HepG2 (cell line): ENCODE measurements at regions not wholly inside any gene's neighbourhood (a gene's known extent, or its start where the extent isn't known, plus 50 kb on each side); places are given as distances from the start of the nearest gene placed in this dataset.

Source experiments
- ATAC-seq: fragments of 200-7000 bp; cut with Tn5 transposase; 3 replicates; pipeline ENCODE4 v1.9.1; 2020; ENCODE audit warnings: mild to moderate bottlenecking, moderate library complexity
- BruUV-seq: library from RNA; stranded (reverse); fragments of 400-500 nt; replicated peaks from 2 replicates; lab custom pipeline; 2021; lab: Mats Ljungman, UMichigan
- CTCF ChIA-PET: fragments of 300-600 bp; formaldehyde crosslinking; extraction: SDS; loops from one replicate; lab custom pipeline; 2021; ENCODE audit warnings: low total read pairs, inconsistent platforms, low intra/inter-chr PET ratio; lab: Yijun Ruan, JAX
- POLR2A ChIA-PET: fragments of 350-600 bp; sonication (Branson Sonifier 250); formaldehyde crosslinking; loops from one replicate; lab custom pipeline; 2020; ENCODE audit warnings: antibody characterized with exemption, inconsistent platforms; lab: Yijun Ruan, JAX
- DNase-seq: peaks from one replicate; pipeline ENCODE4 v3.0.0-alpha.2; 2015; ENCODE audit warnings: low spot score
- FAIRE-seq: peaks from 3 replicates; lab custom pipeline; 2011; peaks lifted over from hg19 to GRCh38; lab: Jason Lieb, UNC
- H2AFZ ChIP-seq: one replicate; pipeline ENCODE4 v1.6.1; 2011; ENCODE audit warnings: low read length, inconsistent platforms
- H3K27ac ChIP-seq: fragments of 300-600 bp; 3 replicates; pipeline ENCODE4 v1.8.0; 2011; ENCODE audit warnings: mixed run types, mild to moderate bottlenecking, mixed read lengths, low read length, inconsistent platforms; ENCODE audit not compliant: insufficient read depth; ENCODE audit errors: extremely low read length
- H3K27me3 ChIP-seq, 2 experiments: fragments of 200-600 bp in 1 of 2; 2 replicates in 1 of 2; 3 replicates in 1 of 2; pipeline versions ENCODE4 v1.6.0 to v1.8.0; 2011; ENCODE audit warnings: low read length in 2 of 2, mild to moderate bottlenecking in 2 of 2, moderate library complexity in 2 of 2, inconsistent platforms in 1 of 2; ENCODE audit not compliant: insufficient read depth in 2 of 2, control insufficient read depth in 1 of 2
- H3K36me3 ChIP-seq, 2 experiments: fragments of 200-600 bp in 1 of 2; replicated peaks in 1 of 2; 2 replicates in 1 of 2; 3 replicates in 1 of 2; pipeline versions ENCODE4 v1.5.1 to v1.8.0; 2011; ENCODE audit warnings: low read length in 2 of 2, inconsistent platforms in 1 of 2; ENCODE audit not compliant: insufficient read depth in 2 of 2, control insufficient read depth in 1 of 2
- H3K4me1 ChIP-seq: 2 replicates; pipeline ENCODE4 v1.5.1; 2012; ENCODE audit warnings: low read length, inconsistent platforms; ENCODE audit not compliant: insufficient read depth
- H3K4me2 ChIP-seq: 2 replicates; pipeline ENCODE4 v1.6.0; 2011; ENCODE audit warnings: low read depth, low read length, inconsistent platforms
- H3K4me3 ChIP-seq, 3 experiments: fragments of 200-600 bp in 1 of 3; sonication (generic), shearing (Covaris generic) in 1 of 3; replicated peaks in 1 of 3; 2 replicates each; pipeline ENCODE4 v1.5.1; 2011 to 2016; ENCODE audit warnings: low read length in 3 of 3, inconsistent platforms in 2 of 3, low read depth in 2 of 3, mild to moderate bottlenecking in 2 of 3, control low read depth in 1 of 3, mixed read lengths in 1 of 3; ENCODE audit not compliant: insufficient read depth in 1 of 3
- H3K79me2 ChIP-seq: one replicate; pipeline ENCODE4 v1.6.1; 2011; ENCODE audit warnings: low read length, inconsistent platforms; ENCODE audit not compliant: insufficient read depth
- H3K9ac ChIP-seq: 2 replicates; pipeline ENCODE4 v1.6.0; 2011; ENCODE audit warnings: mild to moderate bottlenecking, low read depth, low read length, inconsistent platforms; ENCODE audit not compliant: insufficient read depth
- H3K9me3 ChIP-seq: 2 replicates; pipeline ENCODE4 v1.5.1; 2012; ENCODE audit warnings: mild to moderate bottlenecking, low read length
- H4K20me1 ChIP-seq: 2 replicates; pipeline ENCODE4 v1.6.0; 2011; ENCODE audit warnings: inconsistent platforms, mild to moderate bottlenecking, low read length, moderate library complexity; ENCODE audit not compliant: insufficient read depth
- CBFB ChIP-seq: sonication (generic); formaldehyde crosslinking; IDR thresholded peaks from 2 replicates; pipeline ENCODE4 v1.4.0; 2020; ENCODE audit warnings: missing genetic modification reagents
- KDM4B ChIP-seq: sonication (generic); formaldehyde crosslinking; IDR thresholded peaks from 2 replicates; pipeline ENCODE4 v1.4.0; 2020; ENCODE audit warnings: missing genetic modification reagents
- RXRA ChIP-seq: sonication (generic); formaldehyde crosslinking; IDR thresholded peaks from 2 replicates; pipeline ENCODE4 v1.5.1; 2020; ENCODE audit warnings: missing genetic modification reagents
- SP140L ChIP-seq: sonication (generic); formaldehyde crosslinking; IDR thresholded peaks from 2 replicates; pipeline ENCODE4 v1.4.0; 2020; ENCODE audit warnings: missing genetic modification reagents, borderline replicate concordance
- TAF15 ChIP-seq: fragments of 200-400 bp; formaldehyde crosslinking; IDR thresholded peaks from one replicate; pipeline ENCODE4 v1.6.1; 2018; ENCODE audit warnings: mild to moderate bottlenecking, low read depth, low read length; ENCODE audit not compliant: poor library complexity, severe bottlenecking
- ZKSCAN8 ChIP-seq: IDR thresholded peaks from 2 replicates; pipeline ENCODE4 v1.6.1; 2016; ENCODE audit warnings: borderline replicate concordance, missing genetic modification reagents, missing compliant biosample characterization
- ZNF234 ChIP-seq: sonication (generic); formaldehyde crosslinking; conservative IDR thresholded peaks from 2 replicates; pipeline ENCODE4 v1.5.1; 2020; ENCODE audit warnings: mild to moderate bottlenecking, missing genetic modification reagents
- ZNF235 ChIP-seq: sonication (generic); formaldehyde crosslinking; IDR thresholded peaks from 2 replicates; pipeline ENCODE4 v1.8.1; 2023; ENCODE audit warnings: mild to moderate bottlenecking, missing genetic modification reagents, borderline replicate concordance
- ZNF598 ChIP-seq: sonication (generic); formaldehyde crosslinking; IDR thresholded peaks from 2 replicates; pipeline ENCODE4 v1.5.1; 2020; ENCODE audit warnings: mild to moderate bottlenecking, missing genetic modification reagents, borderline replicate concordance
- ZNF670 ChIP-seq: sonication (generic); formaldehyde crosslinking; IDR thresholded peaks from 2 replicates; pipeline ENCODE4 v1.8.0; 2022; ENCODE audit warnings: mild to moderate bottlenecking, missing genetic modification reagents, borderline replicate concordance
- ZSCAN12 ChIP-seq: sonication (generic); formaldehyde crosslinking; IDR thresholded peaks from 2 replicates; pipeline ENCODE4 v1.9.0; 2021; ENCODE audit warnings: mild to moderate bottlenecking, missing genetic modification reagents
- WGBS: methylation state at CpG from one replicate; pipeline ENCODE4 v1.1.6; 2017; ENCODE audit warnings: low lambda C conversion rate; 5-methylcytosine and 5-hydroxymethylcytosine counted together
- in situ Hi-C: cut with HindIII; loops from 2 replicates; pipeline ENCODE4 v1.10.0; 2017; ENCODE audit warnings: low pct_unique_long_range_greater_than_20kb; ENCODE audit not compliant: extremely low pct_ligation_motif_present
- intact Hi-C: fragments of 100-400 bp; cut with micrococcal nuclease; formaldehyde crosslinking; loops from one replicate; pipeline ENCODE4 v1.10.0; 2022; ENCODE audit not compliant: unreplicated experiment
- TF ChIP-seq, protein P1 (sequence below): sonication (generic); formaldehyde crosslinking; IDR thresholded peaks from 2 replicates; pipeline ENCODE4 v1.4.0; 2020; ENCODE audit warnings: low read depth, mild to moderate bottlenecking, missing genetic modification reagents
- TF ChIP-seq, protein P2 (sequence below): sonication (generic); formaldehyde crosslinking; IDR thresholded peaks from 2 replicates; pipeline ENCODE4 v1.8.1; 2023; ENCODE audit warnings: mild to moderate bottlenecking, inconsistent platforms, moderate library complexity, missing genetic modification reagents, borderline replicate concordance

DNA sequence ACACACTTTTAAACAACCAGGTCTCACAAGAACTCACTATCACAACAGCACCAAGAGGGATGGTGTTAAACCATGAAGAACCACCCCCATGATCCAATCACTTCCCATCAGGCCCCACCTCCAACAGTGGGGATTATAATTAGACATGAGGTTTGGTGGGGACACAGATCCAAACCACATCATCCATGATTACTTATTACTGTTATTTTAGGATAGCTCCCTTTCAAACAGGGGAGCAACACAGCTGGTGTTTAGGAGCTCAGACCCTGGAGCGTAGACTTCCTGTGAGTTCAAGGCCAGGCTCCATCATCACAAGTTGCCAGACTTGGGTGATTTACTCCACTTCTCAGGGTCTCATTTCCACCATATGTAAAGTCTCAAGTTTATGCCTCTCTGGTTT, 382.7 kb downstream of the HRH4 start:
- Histone ChIP-seq H2AFZ (no peak overlapping the region), H3K4me1 (no peaks in the 10 kb centered on the region), H3K36me3 (no peaks in the 10 kb centered on the region), H3K9me3 (no peaks in the 10 kb centered on the region), H3K27me3 (no peaks in the 10 kb centered on the region), H3K9ac (no peak overlapping the region), H3K4me2 (no peak overlapping the region), H4K20me1 (no peaks in the 10 kb centered on the region), H3K79me2 (no peaks in the 10 kb centered on the region), H3K27ac (no peak overlapping the region), H3K4me3 (no peak overlapping the region)
- TF ChIP-seq SP140L (CRISPR knock-in tag) (no peak), KDM4B (CRISPR knock-in tag) (no peak), ZNF235 (no peak), RXRA (CRISPR knock-in tag) (no peak), ZNF598 (CRISPR knock-in tag) (no peak), ZNF234 (CRISPR knock-in tag) (no peak), ZSCAN12 (CRISPR knock-in tag) (no peak), TAF15 (no peak), ZNF670 (CRISPR knock-in tag) (no peak), CBFB (CRISPR knock-in tag) (no peak), ZKSCAN8 (CRISPR knock-in tag) (no peak)
- TF ChIP-seq, protein P1, sequence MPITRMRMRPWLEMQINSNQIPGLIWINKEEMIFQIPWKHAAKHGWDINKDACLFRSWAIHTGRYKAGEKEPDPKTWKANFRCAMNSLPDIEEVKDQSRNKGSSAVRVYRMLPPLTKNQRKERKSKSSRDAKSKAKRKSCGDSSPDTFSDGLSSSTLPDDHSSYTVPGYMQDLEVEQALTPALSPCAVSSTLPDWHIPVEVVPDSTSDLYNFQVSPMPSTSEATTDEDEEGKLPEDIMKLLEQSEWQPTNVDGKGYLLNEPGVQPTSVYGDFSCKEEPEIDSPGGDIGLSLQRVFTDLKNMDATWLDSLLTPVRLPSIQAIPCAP (CRISPR knock-in tag), result no peak
- TF ChIP-seq, protein P2, sequence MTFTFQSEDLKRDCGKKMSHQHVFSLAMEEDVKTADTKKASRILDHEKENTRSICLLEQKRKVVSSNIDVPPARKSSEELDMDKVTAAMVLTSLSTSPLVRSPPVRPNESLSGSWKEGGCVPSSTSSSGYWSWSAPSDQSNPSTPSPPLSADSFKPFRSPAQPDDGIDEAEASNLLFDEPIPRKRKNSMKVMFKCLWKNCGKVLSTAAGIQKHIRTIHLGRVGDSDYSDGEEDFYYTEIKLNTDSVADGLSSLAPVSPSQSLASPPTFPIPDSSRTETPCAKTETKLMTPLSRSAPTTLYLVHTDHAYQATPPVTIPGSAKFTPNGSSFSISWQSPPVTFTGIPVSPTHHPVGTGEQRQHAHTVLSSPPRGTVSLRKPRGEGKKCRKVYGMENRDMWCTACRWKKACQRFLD (CRISPR knock-in tag), result no peak
- in situ Hi-C loops, result no loop called here
- DNase-seq, result no peak
- whole genome bisulfite sequencing, result 73% methylated on average over 1 of the region's 1 CpG
- ChIA-PET POLR2A (no interaction called here), CTCF (no interaction called here)
- ATAC-seq, result no peak
- BruUV-seq, result no TSS peak
- no peak for FAIRE-seq
- intact Hi-C loops, result no loop called here
